ENCODE measurements at regions not wholly inside any gene's neighbourhood (a gene's known extent, or its start where the extent isn't known, plus 50 kb on each side); places are given as distances from the start of the nearest gene placed in this dataset.
A peak's percentile ranks its signal among the peaks of the same experiment; 100 is the strongest.
"Not testable (repeated sequence)": the region's sequence is repeated elsewhere in the genome, so short reads cannot be mapped to it uniquely, and the experiment has no call there.

DNA sequence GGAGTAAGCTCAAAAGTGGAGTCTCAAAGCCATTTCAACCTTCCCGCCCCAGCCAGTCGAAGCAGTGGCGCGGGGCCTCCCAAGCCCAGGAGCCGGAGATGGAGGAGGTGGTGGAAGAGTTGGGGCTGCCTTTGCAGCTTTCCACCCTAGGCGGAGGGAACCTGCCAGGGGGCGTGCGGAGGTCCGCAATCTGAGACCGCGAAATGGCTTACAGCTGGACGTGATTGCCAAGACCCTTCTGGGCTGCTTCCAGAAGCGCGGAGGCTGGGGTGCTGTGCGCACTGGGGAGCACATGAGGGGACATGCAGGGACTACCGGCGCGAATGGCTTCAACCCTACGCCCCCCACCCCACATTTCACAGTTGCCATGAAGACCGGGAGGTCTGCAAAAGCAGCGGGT is 86.2 kb downstream of the PRR15 start:
- no peak for DNase-seq (ENCODE audit: low read depth)

DNA sequence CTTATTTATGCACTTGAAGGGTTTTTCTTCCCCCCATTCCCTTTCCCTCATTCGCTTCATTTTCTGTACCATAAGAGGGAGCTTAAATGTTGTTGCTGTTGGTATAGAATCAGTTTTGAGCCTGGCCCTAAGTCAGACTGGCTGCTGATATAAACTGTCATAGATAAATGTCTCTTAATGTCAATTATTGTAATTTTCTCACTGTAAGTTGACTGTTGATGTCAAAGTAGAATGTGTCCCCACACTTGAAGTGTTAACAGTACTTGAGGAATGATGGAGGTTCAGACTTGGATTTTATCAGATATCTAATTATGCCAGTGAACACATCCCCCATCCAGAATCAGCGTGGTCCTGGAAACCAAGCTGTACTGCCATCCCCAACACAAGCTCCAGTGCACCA is 87.8 kb downstream of the PRR15 start:
- no peak for DNase-seq (ENCODE audit: low read depth)

DNA sequence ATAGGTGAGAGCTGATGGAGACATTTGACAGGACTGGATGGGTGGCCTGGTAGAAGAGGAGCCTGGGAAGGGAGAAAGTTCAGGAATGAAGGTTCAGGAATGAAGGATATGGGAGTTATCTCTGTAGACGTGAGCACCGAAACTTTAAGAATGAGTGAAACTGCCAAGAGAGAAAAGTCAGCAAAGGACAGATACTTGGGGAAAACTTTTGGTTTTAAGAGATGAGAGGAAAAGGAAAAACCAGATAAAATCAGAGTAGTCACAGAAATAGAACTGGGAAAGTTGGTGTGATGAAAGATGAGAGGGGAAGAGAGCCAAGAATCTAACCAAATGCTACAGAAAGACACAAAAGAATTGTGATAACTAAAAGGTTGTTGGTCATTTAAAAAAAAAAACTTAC is 88.9 kb downstream of the PRR15 start:
- no peak for DNase-seq (ENCODE audit: low read depth)

DNA sequence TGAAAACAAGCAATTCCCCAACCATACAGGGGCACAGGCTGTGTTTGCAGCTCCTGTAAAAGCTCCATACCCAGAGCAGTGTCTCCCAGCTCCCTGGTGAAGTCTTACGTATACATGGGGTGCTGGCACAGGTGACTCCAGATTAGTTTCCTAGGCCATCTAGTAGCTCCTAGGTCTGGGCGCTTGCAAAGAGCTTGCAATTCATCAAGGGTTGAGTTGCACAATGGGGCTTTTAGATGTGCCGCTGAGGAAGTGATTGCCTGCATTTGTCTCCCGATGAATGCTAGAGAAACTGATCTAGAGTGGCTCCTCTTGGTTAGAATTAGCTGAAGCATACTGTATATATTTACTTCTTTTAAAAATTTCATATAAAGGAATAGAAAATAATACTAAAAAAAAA is 90.7 kb downstream of the PRR15 start:
- DNase-seq (ENCODE audit: low read depth), result not testable (repeated sequence)

DNA sequence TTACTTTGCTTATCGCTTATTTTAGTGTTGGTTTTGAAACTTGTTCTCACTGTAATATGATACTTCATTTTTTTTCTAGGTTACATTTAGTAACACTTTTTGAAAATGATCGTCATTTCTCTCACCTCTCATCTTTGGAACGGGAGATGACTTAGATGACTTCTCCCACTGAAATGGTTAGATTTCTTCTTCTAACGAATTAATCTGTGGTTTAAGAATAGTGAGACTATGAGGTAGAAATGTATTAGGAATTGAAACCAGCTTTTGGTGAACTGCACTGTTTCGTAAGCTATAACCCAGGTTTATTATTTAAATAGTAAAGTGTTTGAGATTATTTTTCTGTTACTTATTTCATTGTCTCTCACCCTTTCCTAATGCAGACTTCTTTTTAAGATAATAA is 93.7 kb downstream of the PRR15 start:
- no peak for DNase-seq (ENCODE audit: low read depth)

DNA sequence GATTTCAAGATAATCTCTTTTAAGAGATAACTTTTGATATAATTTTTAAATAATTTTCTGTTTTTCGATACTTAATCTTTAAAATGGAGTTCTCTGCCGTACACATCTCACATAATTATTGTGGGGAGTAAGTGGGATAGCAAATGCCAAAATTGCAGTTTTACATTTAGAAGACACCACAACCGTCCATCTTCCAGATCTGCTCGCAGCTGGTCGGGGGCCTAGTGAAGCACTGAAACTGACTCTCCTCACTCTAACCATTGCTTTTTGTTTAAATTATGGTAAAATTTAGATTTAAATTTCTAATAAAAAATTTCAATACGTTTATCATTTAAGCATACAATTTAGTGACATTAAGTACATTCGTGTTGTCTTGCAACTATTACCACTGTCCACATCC is 94.2 kb downstream of the PRR15 start:
- DNase-seq (ENCODE audit: low read depth), result no peak

DNA sequence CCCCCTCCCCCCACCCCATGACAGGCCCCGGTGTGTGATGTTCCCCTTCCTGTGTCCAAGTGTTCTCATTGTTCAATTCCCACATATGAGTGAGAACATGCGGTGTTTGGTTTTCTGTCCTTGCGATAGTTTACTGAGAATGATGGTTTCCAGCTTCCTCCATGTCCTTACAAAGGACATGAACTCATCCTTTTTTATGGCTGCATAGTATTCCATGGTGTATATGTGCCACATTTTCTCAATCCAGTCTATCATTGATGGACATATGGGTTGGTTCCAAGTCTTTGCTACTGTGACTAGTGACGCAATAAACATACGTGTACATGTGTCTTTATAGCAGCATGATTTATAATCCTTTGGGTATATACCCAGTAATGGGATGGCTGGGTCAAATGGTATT is 95.6 kb downstream of the PRR15 start:
- not testable (repeated sequence) for DNase-seq (ENCODE audit: low read depth)

DNA sequence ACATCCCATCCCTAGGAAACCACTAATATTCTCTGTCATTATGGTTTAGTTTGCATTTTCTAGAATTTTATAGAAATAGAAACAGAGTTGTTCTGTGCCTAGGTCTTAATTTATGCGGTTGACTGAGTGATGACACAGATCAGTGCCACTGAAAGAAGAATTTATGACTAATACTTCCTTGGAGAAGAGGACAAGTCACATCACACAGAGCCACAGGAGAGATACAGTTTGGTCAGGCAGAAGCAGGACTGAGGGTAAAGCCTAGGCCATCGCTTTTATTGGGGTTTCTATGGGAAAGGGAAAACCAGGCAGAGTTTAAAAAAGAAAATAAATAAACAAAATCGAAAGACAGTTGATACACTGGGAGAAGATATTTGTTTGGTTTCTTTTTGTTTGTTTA is 99.3 kb downstream of the PRR15 start:
- peak; percentile 77 for DNase-seq (ENCODE audit: low read depth)

DNA sequence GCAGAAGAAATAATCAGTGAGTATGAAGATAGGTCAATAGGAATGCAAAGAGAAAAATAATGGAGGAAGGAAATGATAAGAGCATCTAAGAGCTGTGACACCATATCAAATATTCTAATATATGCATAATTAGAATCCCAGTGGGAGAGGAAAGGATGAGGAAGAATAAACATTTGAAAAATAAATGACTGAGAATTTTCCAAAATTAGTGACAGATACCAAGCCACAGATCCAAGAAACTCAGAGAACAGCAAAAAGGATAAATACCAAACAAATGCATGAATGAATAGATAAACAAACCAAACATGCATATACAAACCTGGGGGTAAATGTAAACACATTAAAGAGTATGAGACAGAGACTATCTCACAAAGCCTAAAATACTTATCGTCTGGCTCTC is 101.4 kb downstream of the PRR15 start:
- not testable (repeated sequence) for DNase-seq (ENCODE audit: low read depth)

DNA sequence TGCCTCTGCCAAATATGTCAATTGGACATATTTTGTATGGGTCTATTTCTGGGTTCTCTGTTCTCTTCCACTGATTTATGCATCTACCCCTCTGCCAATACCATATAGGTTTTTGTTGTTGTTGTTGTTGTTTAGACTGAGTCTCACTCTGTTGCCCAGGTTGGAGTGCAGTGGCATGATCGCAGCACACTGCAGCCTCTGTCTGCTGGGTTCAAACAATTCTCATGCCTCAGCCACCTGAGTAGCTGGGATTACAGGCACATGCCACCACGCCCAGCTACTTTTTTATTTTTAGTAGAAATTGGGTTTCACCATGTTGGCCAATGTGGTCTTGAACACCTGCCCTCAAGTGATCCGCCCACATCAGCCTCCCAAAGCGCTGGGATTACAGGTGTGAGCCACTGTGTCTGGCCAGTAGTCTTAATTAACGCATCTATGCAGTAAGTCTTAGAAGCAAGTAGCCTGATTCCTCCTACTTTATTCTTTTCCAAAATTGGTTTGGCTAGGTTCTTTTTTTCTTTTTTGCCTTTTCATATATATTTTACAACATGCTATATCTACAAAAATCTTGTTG is 103.5 kb downstream of the PRR15 start:
- DNase-seq (ENCODE audit: low read depth), result not testable (repeated sequence)

DNA sequence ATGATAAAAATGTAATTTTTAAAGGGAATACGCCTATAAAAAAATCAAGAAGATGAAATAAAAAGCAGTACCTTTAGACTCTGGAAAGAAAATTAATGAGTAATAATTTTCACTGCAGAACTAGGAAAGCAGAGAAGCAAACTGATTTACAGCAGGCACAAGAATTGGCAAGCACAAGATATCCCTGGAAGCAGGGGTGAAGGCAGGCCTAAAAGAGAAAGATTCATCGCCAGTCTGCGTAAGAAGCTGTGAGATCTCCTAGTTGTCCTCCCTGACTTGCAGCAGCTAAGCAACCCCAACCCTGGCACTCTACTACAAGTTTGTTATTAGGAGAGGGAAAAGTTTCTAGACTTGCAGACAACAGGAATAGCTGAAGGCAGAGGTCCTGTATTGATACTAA is 107.7 kb downstream of the PRR15 start:
- DNase-seq (ENCODE audit: low read depth), result not testable (repeated sequence)

DNA sequence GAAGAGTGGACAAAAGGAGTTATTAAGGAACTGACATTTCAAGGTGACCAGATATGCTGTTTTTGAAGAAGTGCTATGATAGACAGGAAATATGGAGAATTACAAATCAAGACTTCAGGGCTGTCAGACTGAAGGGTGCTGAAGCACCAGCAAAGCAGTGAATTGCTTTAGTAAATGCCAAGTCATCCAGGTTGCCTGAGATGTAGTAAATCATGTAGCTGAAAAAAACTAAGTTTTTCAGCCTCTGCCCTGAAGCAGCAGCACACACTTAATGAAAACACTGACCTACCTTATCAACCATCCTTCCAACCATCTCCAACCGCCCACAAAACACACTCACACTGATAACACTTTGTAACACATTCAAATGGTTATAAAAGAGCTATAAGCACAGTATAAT is 110.0 kb downstream of the PRR15 start:
- not testable (repeated sequence) for DNase-seq (ENCODE audit: low read depth)

DNA sequence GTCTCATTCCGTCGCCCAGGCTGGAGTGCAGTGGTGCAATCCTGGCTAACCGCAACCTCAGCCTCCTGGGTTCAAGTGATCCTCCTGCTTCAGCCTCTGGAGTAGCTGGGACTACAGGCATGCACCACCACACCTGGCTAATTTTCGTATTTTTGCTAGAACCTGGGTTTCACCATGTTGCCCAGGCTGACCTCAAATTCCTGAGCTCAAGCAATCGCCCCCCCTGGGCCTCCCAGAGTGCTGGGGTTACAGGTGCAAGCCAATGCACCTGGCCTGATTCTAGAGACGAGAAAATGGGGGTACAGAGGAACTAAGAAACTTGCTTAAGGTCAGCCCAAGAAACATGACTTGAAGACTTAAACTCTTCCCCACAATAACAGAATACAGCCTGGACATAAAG is 111.0 kb downstream of the PRR15 start:
- not testable (repeated sequence) for DNase-seq (ENCODE audit: low read depth)

DNA sequence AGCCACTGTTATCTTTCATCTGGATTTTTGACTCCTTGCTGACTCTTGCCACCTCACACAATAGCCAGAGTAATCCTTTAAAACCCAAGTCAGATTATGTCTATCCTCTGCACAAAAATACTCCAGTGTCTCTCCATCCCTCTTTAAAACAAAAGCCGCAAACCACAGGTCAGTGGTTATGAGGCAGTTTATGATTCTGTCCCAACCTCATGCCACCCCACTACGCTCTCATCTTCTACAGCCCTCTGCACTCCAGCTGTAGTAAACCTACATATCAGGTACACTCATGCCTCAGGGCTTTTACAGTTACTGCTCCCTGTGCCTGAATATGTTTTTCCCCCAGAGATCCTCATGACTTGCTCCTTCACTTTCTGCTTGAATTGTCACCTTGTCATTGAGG is 113.6 kb downstream of the PRR15 start:
- not testable (repeated sequence) for DNase-seq (ENCODE audit: low read depth)

DNA sequence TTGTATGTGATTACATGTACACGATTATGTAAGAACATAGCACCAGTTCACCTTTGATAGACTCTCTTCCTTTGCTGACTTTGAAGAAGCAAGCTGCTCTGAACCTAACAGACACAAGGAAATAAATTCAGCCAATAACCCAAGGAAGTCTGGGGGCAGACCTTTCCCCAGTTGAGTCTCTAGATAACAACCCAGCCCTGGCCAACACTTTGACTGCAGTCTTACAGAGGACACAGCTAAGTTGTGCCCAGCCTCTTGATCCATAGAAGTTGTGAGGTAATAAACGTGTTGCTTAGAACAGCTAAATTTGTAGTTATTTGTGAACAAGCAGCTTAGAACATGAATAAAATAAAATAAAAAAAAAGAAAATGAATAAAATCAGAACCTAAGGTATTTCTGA is 116.3 kb downstream of the PRR15 start:
- DNase-seq (ENCODE audit: low read depth), result not testable (repeated sequence)

DNA sequence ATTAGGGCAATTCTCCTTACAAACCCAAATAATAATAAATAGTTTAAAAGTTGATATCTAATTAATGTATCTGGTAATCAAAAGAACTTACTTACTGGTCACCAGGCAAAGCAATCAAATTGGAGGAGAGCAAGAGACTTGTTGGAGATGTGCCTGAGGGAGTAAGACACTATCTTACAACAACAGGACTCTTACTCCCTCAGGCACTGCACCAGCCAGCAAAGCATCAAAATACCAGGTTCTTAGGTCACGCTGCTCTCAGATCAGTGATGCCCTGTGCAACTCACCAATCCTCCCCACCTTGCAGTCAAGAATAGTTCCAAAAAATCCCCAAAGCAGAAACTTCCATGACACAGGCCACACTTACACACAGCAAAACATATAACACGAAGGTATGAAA is 117.0 kb downstream of the PRR15 start:
- not testable (repeated sequence) for DNase-seq (ENCODE audit: low read depth)

DNA sequence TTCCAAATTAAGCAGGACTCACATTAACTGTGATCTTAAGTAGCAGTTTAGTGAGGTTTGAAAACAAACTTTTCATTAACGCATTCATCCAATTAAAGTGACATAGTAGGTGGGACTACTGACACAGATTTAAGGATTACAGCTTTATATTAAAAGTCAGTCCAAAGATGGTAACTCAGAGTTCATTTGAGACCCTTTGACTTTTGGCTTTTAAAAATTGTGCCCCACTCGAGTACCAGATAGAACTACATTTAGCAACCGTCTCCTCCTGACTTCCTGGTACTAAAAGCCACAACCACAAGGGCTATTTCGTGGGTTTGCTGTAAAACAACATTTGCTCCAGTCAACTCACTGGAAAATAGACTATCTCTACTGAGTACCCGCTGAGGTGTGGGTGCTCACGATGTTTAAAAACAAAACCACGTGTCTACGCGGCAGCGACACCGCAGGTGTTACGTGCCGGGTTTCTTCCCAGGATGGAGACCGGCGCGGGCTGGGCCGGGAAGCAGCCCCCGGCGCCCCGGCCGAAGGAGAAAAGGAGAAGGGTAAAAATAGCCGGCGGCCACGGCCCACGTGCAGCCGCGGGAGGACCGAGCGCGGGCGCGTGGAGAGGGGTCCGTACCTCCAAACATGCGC is 120.6 kb downstream of the PRR15 start:
- peak; percentile 6 for DNase-seq (ENCODE audit: low read depth)

DNA sequence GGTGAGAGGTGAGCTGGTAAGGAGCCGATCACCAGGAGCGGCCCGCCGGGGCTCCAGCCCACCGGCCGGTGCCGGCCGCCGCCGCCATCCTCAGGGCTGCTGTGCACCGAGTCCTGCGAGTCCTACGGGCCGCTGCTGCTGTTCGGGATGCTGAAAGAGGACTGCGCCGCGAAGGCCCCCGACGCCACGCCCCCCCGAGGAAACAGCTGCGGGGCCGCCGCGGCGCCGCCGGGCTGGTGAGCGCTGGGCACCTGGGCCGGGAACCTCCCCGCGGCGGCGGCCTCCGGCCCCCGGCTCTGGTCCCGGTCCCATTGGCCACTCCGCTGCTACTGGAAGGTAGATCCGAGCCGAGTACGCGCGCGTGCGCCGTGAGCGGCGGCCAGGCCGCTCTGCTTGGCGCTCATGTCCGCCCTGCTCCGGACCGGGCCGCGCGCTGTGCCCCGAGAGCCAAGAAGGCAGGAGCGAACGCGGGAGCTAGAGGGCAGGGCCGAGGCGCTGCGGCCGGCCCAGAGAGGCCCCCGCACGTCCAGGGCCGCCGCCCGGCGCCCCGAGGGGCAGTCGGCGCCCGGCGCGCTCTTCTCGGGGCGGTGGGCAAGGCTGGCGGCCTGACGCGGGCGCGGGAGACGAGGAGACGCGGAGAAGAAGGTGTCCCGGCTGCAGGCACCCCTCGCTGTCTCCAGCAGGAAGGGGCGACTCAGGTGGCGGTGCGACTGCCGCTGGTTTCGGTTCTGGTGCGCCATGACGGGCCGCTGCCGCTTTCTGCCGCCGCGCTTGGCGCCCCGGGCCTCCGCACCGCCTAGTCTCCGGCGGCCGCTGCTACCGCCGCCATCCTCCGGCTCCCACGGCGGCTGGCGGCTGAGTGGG is 121.3 kb upstream of the WIPF3 start:
- peak; percentile 73 for DNase-seq (ENCODE audit: low read depth)

DNA sequence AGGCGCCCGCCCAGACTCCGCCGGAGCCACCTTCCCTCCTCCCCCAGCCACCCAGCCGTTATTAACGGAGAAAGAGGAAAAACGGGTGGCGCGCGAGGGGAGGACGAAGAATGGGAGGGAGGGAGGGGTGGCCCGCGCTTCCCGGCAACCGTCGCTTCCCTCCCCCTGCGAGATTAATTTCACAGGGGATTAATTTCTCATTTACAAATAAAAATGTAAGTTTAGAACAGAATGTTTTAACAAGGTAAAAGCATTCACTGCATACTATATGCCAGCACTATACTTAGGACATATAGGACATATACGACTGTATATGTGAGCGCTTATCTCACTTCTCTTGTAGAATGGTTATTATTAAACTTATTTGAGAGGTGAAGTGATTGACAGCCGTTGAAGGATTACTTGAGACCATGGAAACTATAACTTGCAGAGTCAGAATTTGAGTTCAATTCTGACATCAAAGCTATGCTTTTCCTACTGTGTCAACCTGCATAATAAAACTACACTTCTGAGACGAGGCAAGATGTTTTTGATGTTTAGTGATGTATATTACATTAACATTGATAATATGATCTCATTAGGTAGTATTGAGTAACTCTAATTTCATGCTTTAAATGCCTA is 120.5 kb upstream of the WIPF3 start:
- peak; percentile 5 for DNase-seq (ENCODE audit: low read depth)

DNA sequence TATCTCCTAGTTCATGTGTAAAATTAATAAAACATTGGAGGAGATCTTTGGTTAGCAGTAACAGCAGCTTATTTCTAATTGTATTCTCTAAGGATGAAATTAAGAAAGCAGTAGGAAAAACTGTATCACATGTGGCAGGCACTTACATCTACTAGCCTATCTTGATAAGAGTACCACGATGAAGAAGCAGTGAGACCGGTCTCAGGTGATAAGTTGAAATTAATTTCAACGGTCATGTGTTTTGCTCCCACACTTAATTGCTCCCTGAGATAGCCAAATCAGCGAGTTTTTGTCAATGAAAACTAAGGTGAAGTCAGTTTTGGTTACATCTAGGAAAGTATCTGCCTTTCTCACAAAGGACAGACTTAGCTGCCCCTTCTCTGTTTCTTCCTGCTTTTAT is 115.8 kb upstream of the WIPF3 start:
- DNase-seq (ENCODE audit: low read depth), result not testable (repeated sequence)

DNA sequence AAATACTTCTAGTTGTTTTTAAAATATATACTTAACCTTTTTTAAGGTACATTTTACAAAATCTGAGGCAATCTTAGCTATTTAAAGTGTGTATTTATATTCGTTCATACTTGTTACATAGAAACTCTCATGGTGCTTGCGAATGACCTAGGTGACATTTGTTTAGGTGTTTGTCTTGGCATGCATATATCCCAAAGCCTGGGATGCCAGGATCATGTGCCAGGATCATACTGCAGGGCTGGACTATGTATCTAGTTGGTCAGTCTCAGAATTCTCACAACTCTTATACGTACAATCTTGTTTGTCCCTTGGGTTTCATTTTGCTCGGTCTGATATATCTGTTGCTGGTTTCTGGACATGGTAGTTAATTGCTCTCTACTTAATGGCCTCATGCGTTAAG is 109.9 kb upstream of the WIPF3 start:
- not testable (repeated sequence) for DNase-seq (ENCODE audit: low read depth)

DNA sequence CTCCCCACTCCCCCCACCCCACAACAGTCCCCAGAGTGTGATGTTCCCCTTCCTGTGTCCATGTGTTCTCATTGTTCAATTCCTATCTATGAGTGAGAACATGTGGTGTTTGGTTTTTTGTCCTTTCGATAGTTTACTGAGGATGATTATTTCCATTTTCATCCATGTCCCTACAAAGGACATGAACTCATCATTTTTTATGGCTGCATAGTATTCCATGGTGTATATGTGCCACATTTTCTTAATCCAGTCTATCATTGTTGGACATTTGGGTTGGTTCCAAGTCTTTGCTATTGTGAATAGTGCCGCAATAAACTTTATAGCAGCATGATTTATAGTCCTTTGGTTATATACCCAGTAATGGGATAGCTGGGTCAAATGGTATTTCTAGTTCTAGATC is 106.6 kb upstream of the WIPF3 start:
- not testable (repeated sequence) for DNase-seq (ENCODE audit: low read depth)

DNA sequence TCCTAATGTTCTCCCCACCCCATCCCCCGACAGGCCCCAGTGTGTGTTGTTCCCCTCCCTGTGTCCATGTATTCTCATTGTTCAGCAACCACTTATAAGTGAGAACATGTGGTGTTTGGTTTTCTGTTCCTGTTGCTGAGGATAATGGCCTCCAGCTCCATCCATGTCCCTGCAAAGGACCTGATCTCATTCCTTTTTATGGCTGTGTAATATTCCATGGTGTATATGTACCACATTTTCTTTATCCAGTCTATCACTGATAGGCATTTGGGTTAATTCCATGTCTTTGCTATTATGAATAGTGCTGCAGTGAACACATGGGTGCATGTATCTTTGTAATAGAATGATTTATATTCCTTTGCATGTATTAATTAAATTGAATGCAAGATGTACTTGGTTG is 104.8 kb upstream of the WIPF3 start:
- DNase-seq (ENCODE audit: low read depth), result not testable (repeated sequence)
